GM12864 (cell line): ENCODE measurements at regions not wholly inside any gene's neighbourhood (a gene's known extent, or its start where the extent isn't known, plus 50 kb on each side); places are given as distances from the start of the nearest gene placed in this dataset.

Experiments used
- DNase-seq: peaks from one replicate; pipeline ENCODE4 v3.0.0-alpha.2; 2011; ENCODE audit warnings: low read depth
- H3K4me3 ChIP-seq: 2 replicates; pipeline ENCODE4 v1.5.1; 2011; ENCODE audit warnings: mild to moderate bottlenecking, low read depth, low read length, control low read depth
- CTCF ChIP-seq: IDR thresholded peaks from 2 replicates; pipeline ENCODE4 v1.5.1; 2011; ENCODE audit warnings: low read depth, mild to moderate bottlenecking, moderate library complexity, low read length, control low read depth, inconsistent platforms; ENCODE audit errors: missing control alignments

DNA sequence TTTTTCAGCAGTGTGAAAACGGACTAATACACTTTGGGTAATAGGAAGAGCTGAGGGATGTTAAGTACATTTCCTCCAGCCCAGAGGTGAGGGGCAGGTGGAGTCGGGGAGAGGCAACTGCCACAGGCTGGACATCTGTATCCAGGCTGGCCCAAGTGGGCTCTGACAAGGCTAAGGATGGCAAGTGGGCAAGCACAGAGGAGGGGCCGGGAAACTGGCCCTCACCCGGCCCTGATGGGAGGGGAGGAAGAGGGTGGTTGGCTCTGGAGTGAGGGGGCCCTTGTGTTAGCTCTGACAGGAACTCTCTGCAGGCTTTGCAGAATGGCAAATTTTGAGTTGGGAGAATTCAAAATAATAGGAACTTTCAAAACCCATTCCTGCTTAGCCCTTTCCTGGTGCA, 251.0 kb upstream of the TNRC6C start:
- no peak for TF ChIP-seq CTCF
- no peak overlapping the region for H3K4me3 ChIP-seq
- no peak for DNase-seq

- no peak for DNase-seq
- no peak overlapping the region for H3K4me3 ChIP-seq
- TF ChIP-seq CTCF = no peak
Measured at GRCh38 chr17:77708049-77708448, 250.5 kb upstream of the TNRC6C start.

GRCh38 chr17:77708936-77709335, 249.6 kb upstream of the TNRC6C start:
- H3K4me3 ChIP-seq = no peak overlapping the region
- no peak for TF ChIP-seq CTCF
- DNase-seq = no peak

- no peak overlapping the region for H3K4me3 ChIP-seq
- DNase-seq = no peak
- no peak for TF ChIP-seq CTCF
Measured at GRCh38 chr17:77709594-77709993, 248.9 kb upstream of the TNRC6C start.

DNA sequence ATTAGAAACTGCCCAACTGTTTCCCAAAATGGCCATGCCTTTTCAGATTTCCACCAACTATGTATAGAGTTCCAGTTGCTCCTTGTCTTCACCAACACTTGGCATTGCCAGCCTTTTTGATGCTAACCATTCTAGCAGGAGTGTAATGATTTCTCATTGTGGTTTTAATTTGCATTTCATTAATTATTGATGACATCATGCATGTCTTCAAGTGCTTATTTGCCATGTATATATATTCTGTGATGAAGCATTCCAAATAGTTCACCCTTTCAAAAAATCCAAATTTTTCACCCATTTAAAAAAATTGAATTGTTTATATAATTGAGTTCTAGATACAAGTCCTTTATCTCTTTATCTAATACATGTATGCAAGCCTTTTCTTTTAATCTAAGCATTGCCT, 245.9 kb upstream of the TNRC6C start:
- no peak overlapping the region for H3K4me3 ChIP-seq
- DNase-seq = no peak
- no peak for TF ChIP-seq CTCF

DNA sequence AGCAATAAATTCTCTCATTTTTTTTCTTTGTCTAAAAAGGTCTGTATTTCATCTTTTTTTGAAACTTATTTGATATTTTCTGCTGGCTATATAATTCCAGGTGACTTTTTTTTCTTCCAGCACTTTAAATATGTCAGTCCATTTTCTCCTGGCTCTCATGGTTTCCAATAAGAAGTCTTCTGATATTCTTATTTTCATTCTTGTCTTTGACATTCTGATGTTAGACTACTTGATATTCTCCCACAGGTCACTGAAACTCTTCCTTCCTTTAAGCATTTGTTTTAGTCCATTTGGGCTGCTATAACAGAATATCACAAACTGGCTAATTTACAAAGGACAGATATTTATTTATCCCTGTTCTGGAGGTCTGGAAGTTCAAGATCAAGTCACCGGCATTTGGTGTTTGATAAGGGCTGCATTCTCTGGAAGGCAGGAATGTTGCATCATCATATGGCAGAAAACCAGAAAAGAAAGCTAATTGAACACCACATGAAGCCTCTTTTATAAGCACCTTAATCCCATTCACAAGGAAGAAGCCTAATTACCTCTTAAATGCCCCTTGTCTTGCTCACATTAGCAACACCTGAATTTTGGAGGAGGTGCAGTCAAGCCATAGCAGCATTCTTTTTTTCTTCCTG, 242.1 kb upstream of the TNRC6C start:
- H3K4me3 ChIP-seq = no peak overlapping the region
- TF ChIP-seq CTCF = no peak
- DNase-seq = no peak

- no peak for TF ChIP-seq CTCF
- no peak overlapping the region for H3K4me3 ChIP-seq
- no peak for DNase-seq
Measured at GRCh38 chr17:77717941-77718668, 240.4 kb upstream of the TNRC6C start.
